GM12878 (cell line): ENCODE measurements at regions not wholly inside any gene's neighbourhood (a gene's known extent, or its start where the extent isn't known, plus 50 kb on each side); places are given as distances from the start of the nearest gene placed in this dataset.

Source experiments
- ATAC-seq: fragments of 200-7000 bp; cut with Tn5 transposase; 3 replicates; pipeline ENCODE4 v1.9.1; 2020; ENCODE audit warnings: mild to moderate bottlenecking, moderate library complexity
- BruUV-seq: library from RNA; stranded (reverse); fragments of 400-500 nt; replicated peaks from 2 replicates; lab custom pipeline; 2021; lab: Mats Ljungman, UMichigan
- CTCF ChIA-PET: fragments of 300-600 bp; sonication (Branson Sonifier 250); formaldehyde crosslinking; extraction: SDS; loops from one replicate; lab custom pipeline; 2021; ENCODE audit warnings: inconsistent platforms; lab: Yijun Ruan, JAX
- POLR2A ChIA-PET: fragments of 350-600 bp; formaldehyde crosslinking; extraction: SDS; loops from one replicate; lab custom pipeline; 2021; ENCODE audit warnings: inconsistent platforms; lab: Charles Lee
- RAD21 ChIA-PET: fragments of 300-600 bp; sonication (Branson Sonifier 250); formaldehyde crosslinking; loops from one replicate; lab custom pipeline; 2023; ENCODE audit warnings: antibody characterized with exemption; ENCODE audit not compliant: unreplicated experiment; lab: Charles Lee
- SMC1A ChIA-PET: fragments of 300-600 bp; sonication (Branson Sonifier 250); formaldehyde crosslinking; loops from one replicate; lab custom pipeline; 2023; ENCODE audit not compliant: unreplicated experiment, uncharacterized antibody; lab: Charles Lee
- DNase-seq: peaks from one replicate; pipeline ENCODE4 v3.0.0-alpha.2; 2011; ENCODE audit warnings: low read depth, low spot score
- FAIRE-seq: peaks from 3 replicates; lab custom pipeline; 2011; peaks lifted over from hg19 to GRCh38; lab: Jason Lieb, UNC
- H2AFZ ChIP-seq: 2 replicates; pipeline ENCODE4 v1.6.0; 2011; ENCODE audit warnings: low read depth, low read length, control low read depth; ENCODE audit not compliant: control insufficient read depth
- H3K27ac ChIP-seq: 2 replicates; pipeline ENCODE4 v1.5.1; 2011; ENCODE audit warnings: control low read depth; ENCODE audit not compliant: control insufficient read depth, insufficient read depth
- H3K27me3 ChIP-seq, 2 experiments: replicated peaks in 1 of 2; 2 replicates each; pipeline versions ENCODE4 v1.6.0 to v1.6.1; 2011; ENCODE audit warnings: low read length in 1 of 2; ENCODE audit not compliant: control insufficient read depth in 2 of 2, insufficient read depth in 2 of 2
- H3K36me3 ChIP-seq, 2 experiments: 2 replicates each; pipeline ENCODE4 v1.5.1; 2011; ENCODE audit warnings: low read length in 1 of 2; ENCODE audit not compliant: control insufficient read depth in 2 of 2, insufficient read depth in 2 of 2
- H3K4me1 ChIP-seq: 2 replicates; pipeline ENCODE4 v1.6.1; 2011; ENCODE audit warnings: mild to moderate bottlenecking, low read length, moderate library complexity, mixed read lengths; ENCODE audit not compliant: control insufficient read depth, insufficient read depth
- H3K4me2 ChIP-seq: 2 replicates; pipeline ENCODE4 v1.6.0; 2011; ENCODE audit warnings: control low read depth; ENCODE audit not compliant: control insufficient read depth, insufficient read depth
- H3K4me3 ChIP-seq: fragments of 200-600 bp; sonication (generic); 2 replicates; pipeline ENCODE4 v1.5.1; 2016
- H3K79me2 ChIP-seq: 2 replicates; pipeline ENCODE4 v1.6.0; 2011; ENCODE audit warnings: low read length; ENCODE audit not compliant: control insufficient read depth, insufficient read depth
- H3K9ac ChIP-seq: 2 replicates; pipeline ENCODE4 v1.8.0; 2011; ENCODE audit warnings: low read length, control low read depth, mixed read lengths; ENCODE audit not compliant: control insufficient read depth, insufficient read depth
- H3K9me3 ChIP-seq: replicated peaks from 3 replicates; pipeline ENCODE4 v1.5.1; 2011; ENCODE audit warnings: mild to moderate bottlenecking, low read length; ENCODE audit not compliant: control insufficient read depth, insufficient read depth
- H4K20me1 ChIP-seq: 2 replicates; pipeline ENCODE4 v1.6.0; 2011; ENCODE audit not compliant: control insufficient read depth, insufficient read depth
- EED ChIP-seq: sonication (generic); IDR thresholded peaks from 2 replicates; pipeline ENCODE4 v1.6.1; 2016; ENCODE audit warnings: antibody characterized with exemption, low read depth
- EP300 ChIP-seq, 2 experiments: fragments of 150-350 bp in 1 of 2; IDR thresholded peaks; 2 replicates each; pipeline ENCODE4 v1.6.1; 2011 to 2012; ENCODE audit warnings: low read depth in 2 of 2, low read length in 2 of 2, borderline replicate concordance in 1 of 2, improper control_type of control experiment in 1 of 2, inconsistent platforms in 1 of 2; ENCODE audit not compliant: control insufficient read depth in 1 of 2
- MXI1 ChIP-seq: fragments of 150-350 bp; IDR thresholded peaks from 2 replicates; pipeline ENCODE4 v1.6.1; 2011; ENCODE audit warnings: low read depth, mild to moderate bottlenecking, inconsistent platforms, low read length, improper control_type of control experiment
- POLR2AphosphoS2 ChIP-seq: IDR thresholded peaks from 2 replicates; pipeline ENCODE4 v1.6.1; 2011; ENCODE audit warnings: low read depth, mild to moderate bottlenecking, low read length, improper control_type of control experiment, moderate library complexity
- RUNX3 ChIP-seq: IDR thresholded peaks from 2 replicates; pipeline ENCODE4 v1.6.1; 2012; ENCODE audit warnings: low read length, inconsistent platforms
- TCF12 ChIP-seq: IDR thresholded peaks from 2 replicates; pipeline ENCODE4 v1.6.1; 2011; ENCODE audit warnings: low read depth, mild to moderate bottlenecking, low read length
- WGBS: methylation state at CpG from one replicate; pipeline ENCODE4 v1.1.6; 2016; ENCODE audit warnings: low lambda C conversion rate; ENCODE audit not compliant: insufficient replicate concordance, insufficient coverage; ENCODE audit errors: missing lambda C conversion rate; 5-methylcytosine and 5-hydroxymethylcytosine counted together
- in situ Hi-C: fragments of 300-500 bp; cut with MboI; formaldehyde crosslinking; loops from 9 replicates; pipeline ENCODE4 v1.14.3; 2018; ENCODE audit warnings: mixed read lengths
- intact Hi-C: fragments of 100-400 bp; cut with micrococcal nuclease; formaldehyde crosslinking; loops from one replicate; pipeline ENCODE4 v1.14.2; 2022; ENCODE audit not compliant: unreplicated experiment
- TF ChIP-seq, protein P1 (sequence below): IDR thresholded peaks from 2 replicates; pipeline ENCODE4 v1.6.1; 2011; ENCODE audit warnings: low read depth, mild to moderate bottlenecking, low read length, moderate library complexity, borderline replicate concordance; ENCODE audit errors: extremely low read depth
- TF ChIP-seq, protein P2 (sequence below): fragments of 450-650 bp; formaldehyde crosslinking; IDR thresholded peaks from 2 replicates; pipeline ENCODE4 v1.4.0; 2020; ENCODE audit warnings: mild to moderate bottlenecking, moderate library complexity

DNA sequence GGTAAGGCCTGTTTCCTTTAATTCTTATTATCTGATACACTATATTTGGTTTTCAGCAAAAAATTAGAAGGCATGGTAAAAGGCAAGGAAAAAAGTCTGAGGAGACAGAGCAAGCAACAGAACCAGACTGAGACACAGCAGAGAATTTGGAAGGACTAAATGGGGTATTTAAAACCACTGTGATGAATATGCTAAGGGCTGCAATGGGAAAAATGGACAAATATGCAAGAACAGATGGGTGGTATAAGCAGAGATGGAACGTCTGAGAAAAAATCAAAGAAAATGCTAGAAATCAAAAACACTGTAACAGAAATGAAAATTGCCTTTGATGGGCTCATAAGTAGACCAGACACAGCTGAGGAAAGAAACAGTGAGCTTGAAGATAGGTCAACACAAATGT lies 50.8 kb upstream of the NSMCE3 start (continued):
- TF ChIP-seq, protein P1, sequence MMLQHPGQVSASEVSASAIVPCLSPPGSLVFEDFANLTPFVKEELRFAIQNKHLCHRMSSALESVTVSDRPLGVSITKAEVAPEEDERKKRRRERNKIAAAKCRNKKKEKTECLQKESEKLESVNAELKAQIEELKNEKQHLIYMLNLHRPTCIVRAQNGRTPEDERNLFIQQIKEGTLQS: no peak
- TF ChIP-seq EED: no peak
- TF ChIP-seq RUNX3: no peak

DNA sequence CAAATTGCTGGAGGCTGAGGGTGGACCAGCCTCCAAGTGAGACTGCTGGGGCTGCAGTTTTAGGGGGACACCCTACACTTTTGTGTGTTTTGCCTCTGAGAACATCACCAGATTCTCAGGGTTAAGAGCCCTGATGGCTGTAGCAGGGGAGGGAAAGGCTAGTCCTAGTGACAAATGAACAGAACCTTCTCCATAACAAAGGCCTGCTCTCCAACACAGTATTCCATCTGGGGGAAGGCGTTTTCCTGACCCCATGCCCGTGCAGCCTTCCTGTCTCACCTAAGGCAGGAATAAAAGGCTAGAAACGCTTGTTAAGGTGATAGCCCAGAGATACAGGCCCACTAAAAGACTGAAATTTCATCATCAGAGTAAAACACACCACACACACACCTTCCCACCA lies 50.2 kb upstream of the NSMCE3 start:
- BruUV-seq: no TSS peak
- in situ Hi-C loops (no loop called here), intact Hi-C loops (no loop called here)
- no peaks in the 10 kb centered on the region for H3K79me2 ChIP-seq
- no peak overlapping the region for H3K4me3 ChIP-seq
- WGBS: 16% methylated on average over 3 of the region's 3 CpGs
- H3K27me3 ChIP-seq: no peaks in the 10 kb centered on the region
- DNase-seq: no peak
- ChIA-PET POLR2A (no interaction called here), SMC1A (no interaction called here), CTCF (no interaction called here), RAD21 (no interaction called here)
- H3K4me1 ChIP-seq: no peaks in the 10 kb centered on the region
- no peak overlapping the region for H3K27ac ChIP-seq
- no peak overlapping the region for H3K4me2 ChIP-seq
- TF ChIP-seq MXI1: no peak
- no peak for TF ChIP-seq TCF12
- TF ChIP-seq EP300 (IDR thresholded peaks at IDR 0.05; ENCODE audit: borderline replicate concordance in 1 of 2, control insufficient read depth in 1 of 2, low read depth in 2 of 2, low read length in 2 of 2): no peak
- TF ChIP-seq, protein P2, sequence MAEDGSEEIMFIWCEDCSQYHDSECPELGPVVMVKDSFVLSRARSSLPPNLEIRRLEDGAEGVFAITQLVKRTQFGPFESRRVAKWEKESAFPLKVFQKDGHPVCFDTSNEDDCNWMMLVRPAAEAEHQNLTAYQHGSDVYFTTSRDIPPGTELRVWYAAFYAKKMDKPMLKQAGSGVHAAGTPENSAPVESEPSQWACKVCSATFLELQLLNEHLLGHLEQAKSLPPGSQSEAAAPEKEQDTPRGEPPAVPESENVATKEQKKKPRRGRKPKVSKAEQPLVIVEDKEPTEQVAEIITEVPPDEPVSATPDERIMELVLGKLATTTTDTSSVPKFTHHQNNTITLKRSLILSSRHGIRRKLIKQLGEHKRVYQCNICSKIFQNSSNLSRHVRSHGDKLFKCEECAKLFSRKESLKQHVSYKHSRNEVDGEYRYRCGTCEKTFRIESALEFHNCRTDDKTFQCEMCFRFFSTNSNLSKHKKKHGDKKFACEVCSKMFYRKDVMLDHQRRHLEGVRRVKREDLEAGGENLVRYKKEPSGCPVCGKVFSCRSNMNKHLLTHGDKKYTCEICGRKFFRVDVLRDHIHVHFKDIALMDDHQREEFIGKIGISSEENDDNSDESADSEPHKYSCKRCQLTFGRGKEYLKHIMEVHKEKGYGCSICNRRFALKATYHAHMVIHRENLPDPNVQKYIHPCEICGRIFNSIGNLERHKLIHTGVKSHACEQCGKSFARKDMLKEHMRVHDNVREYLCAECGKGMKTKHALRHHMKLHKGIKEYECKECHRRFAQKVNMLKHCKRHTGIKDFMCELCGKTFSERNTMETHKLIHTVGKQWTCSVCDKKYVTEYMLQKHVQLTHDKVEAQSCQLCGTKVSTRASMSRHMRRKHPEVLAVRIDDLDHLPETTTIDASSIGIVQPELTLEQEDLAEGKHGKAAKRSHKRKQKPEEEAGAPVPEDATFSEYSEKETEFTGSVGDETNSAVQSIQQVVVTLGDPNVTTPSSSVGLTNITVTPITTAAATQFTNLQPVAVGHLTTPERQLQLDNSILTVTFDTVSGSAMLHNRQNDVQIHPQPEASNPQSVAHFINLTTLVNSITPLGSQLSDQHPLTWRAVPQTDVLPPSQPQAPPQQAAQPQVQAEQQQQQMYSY (CRISPR knock-in tag): no peak
- no peak for TF ChIP-seq POLR2AphosphoS2
- no peak overlapping the region for H2AFZ ChIP-seq
- H3K36me3 ChIP-seq: no peaks in the 10 kb centered on the region
- no peak for ATAC-seq
- no peak for FAIRE-seq
- H4K20me1 ChIP-seq: no peaks in the 10 kb centered on the region
- H3K9me3 ChIP-seq: no peaks in the 10 kb centered on the region; the same call in 2 of the 3 replicates
- H3K9ac ChIP-seq: no peak overlapping the region
